ENCODE measurements at regions not wholly inside any gene's neighbourhood (a gene's known extent, or its start where the extent isn't known, plus 50 kb on each side); places are given as distances from the start of the nearest gene placed in this dataset.

DNA sequence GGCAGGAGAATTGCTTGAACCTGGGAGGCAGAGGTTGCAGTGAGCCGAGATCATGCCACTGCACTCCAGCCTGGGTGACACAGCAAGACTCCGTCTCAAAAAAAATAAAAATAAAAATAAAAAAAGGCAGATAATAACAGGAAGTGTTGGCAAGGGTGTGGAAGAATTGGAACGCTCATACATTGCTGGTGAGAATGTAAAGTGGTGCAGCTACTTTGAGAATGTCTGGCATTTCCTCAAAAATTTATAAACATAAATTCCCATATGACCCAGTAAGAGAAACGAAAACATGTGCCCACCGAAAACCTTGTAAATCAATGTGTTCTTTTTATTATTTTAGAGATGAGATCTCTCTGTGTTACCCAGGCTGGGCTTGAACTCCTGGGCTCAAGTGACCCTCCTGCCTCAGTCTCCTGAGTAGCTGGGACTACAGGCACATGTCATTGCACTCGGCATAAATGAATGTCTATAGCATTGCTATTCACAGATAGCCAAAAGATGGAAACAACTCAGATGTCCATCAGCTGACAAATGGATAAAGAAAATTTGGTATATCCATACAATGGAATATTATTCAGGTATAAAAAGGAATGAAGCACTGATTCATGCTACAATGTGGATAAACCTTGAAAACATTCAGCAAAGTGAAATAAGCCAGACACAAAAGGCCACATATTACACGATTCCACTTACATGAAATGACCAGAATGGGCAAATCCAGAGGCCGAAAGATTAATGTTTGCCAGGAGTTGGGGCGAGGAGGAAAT lies 63.7 kb upstream of the PLAC1 start (continued):
- TF ChIP-seq, protein P1, sequence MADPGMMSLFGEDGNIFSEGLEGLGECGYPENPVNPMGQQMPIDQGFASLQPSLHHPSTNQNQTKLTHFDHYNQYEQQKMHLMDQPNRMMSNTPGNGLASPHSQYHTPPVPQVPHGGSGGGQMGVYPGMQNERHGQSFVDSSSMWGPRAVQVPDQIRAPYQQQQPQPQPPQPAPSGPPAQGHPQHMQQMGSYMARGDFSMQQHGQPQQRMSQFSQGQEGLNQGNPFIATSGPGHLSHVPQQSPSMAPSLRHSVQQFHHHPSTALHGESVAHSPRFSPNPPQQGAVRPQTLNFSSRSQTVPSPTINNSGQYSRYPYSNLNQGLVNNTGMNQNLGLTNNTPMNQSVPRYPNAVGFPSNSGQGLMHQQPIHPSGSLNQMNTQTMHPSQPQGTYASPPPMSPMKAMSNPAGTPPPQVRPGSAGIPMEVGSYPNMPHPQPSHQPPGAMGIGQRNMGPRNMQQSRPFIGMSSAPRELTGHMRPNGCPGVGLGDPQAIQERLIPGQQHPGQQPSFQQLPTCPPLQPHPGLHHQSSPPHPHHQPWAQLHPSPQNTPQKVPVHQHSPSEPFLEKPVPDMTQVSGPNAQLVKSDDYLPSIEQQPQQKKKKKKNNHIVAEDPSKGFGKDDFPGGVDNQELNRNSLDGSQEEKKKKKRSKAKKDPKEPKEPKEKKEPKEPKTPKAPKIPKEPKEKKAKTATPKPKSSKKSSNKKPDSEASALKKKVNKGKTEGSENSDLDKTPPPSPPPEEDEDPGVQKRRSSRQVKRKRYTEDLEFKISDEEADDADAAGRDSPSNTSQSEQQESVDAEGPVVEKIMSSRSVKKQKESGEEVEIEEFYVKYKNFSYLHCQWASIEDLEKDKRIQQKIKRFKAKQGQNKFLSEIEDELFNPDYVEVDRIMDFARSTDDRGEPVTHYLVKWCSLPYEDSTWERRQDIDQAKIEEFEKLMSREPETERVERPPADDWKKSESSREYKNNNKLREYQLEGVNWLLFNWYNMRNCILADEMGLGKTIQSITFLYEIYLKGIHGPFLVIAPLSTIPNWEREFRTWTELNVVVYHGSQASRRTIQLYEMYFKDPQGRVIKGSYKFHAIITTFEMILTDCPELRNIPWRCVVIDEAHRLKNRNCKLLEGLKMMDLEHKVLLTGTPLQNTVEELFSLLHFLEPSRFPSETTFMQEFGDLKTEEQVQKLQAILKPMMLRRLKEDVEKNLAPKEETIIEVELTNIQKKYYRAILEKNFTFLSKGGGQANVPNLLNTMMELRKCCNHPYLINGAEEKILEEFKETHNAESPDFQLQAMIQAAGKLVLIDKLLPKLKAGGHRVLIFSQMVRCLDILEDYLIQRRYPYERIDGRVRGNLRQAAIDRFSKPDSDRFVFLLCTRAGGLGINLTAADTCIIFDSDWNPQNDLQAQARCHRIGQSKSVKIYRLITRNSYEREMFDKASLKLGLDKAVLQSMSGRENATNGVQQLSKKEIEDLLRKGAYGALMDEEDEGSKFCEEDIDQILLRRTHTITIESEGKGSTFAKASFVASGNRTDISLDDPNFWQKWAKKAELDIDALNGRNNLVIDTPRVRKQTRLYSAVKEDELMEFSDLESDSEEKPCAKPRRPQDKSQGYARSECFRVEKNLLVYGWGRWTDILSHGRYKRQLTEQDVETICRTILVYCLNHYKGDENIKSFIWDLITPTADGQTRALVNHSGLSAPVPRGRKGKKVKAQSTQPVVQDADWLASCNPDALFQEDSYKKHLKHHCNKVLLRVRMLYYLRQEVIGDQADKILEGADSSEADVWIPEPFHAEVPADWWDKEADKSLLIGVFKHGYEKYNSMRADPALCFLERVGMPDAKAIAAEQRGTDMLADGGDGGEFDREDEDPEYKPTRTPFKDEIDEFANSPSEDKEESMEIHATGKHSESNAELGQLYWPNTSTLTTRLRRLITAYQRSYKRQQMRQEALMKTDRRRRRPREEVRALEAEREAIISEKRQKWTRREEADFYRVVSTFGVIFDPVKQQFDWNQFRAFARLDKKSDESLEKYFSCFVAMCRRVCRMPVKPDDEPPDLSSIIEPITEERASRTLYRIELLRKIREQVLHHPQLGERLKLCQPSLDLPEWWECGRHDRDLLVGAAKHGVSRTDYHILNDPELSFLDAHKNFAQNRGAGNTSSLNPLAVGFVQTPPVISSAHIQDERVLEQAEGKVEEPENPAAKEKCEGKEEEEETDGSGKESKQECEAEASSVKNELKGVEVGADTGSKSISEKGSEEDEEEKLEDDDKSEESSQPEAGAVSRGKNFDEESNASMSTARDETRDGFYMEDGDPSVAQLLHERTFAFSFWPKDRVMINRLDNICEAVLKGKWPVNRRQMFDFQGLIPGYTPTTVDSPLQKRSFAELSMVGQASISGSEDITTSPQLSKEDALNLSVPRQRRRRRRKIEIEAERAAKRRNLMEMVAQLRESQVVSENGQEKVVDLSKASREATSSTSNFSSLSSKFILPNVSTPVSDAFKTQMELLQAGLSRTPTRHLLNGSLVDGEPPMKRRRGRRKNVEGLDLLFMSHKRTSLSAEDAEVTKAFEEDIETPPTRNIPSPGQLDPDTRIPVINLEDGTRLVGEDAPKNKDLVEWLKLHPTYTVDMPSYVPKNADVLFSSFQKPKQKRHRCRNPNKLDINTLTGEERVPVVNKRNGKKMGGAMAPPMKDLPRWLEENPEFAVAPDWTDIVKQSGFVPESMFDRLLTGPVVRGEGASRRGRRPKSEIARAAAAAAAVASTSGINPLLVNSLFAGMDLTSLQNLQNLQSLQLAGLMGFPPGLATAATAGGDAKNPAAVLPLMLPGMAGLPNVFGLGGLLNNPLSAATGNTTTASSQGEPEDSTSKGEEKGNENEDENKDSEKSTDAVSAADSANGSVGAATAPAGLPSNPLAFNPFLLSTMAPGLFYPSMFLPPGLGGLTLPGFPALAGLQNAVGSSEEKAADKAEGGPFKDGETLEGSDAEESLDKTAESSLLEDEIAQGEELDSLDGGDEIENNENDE (IDR thresholded peaks at IDR 0.05; ENCODE audit: insufficient replicate concordance, low read length) = no peak
- TF ChIP-seq CHD2 (IDR thresholded peaks at IDR 0.05; ENCODE audit: low read length) = no peak
- no peak for TF ChIP-seq SAP30 (IDR thresholded peaks at IDR 0.05; ENCODE audit: insufficient read depth, insufficient replicate concordance, low read length)
- no peak for TF ChIP-seq KDM1A (IDR thresholded peaks at IDR 0.05; ENCODE audit: borderline replicate concordance, low read length)
- TF ChIP-seq TBP (IDR thresholded peaks at IDR 0.05; ENCODE audit: low read depth, low read length) = no peak
- no peak for TF ChIP-seq SP2 (IDR thresholded peaks at IDR 0.05; ENCODE audit: low read length)
- TF ChIP-seq TAF1 (IDR thresholded peaks at IDR 0.05; ENCODE audit: low read depth, low read length) = no peak
- TF ChIP-seq EZH2 (IDR thresholded peaks at IDR 0.05; ENCODE audit: low read depth, low read length, severe bottlenecking) = no peak
- TF ChIP-seq EP300 (IDR thresholded peaks at IDR 0.05; ENCODE audit: borderline replicate concordance in 1 of 2, low read depth in 2 of 2, low read length in 2 of 2) = no peak
- TF ChIP-seq POLR2A (IDR thresholded peaks at IDR 0.05; ENCODE audit: control extremely low read depth in 1 of 2, low read depth in 2 of 2, low read length in 2 of 2) = no peak

All from H1 (cell line).